ENCODE measurements at regions not wholly inside any gene's neighbourhood (a gene's known extent, or its start where the extent isn't known, plus 50 kb on each side); places are given as distances from the start of the nearest gene placed in this dataset.
"Not testable (repeated sequence)": the region's sequence is repeated elsewhere in the genome, so short reads cannot be mapped to it uniquely, and the experiment has no call there.

GRCh38 chr4:100876546-100876945 lies 358.7 kb upstream of the EMCN start:
- no peak for TF ChIP-seq POLR2A (IDR thresholded peaks at IDR 0.05; ENCODE audit: extremely low read depth, insufficient read length)
- TF ChIP-seq MYC (IDR thresholded peaks at IDR 0.05; ENCODE audit: low read depth, low read length), result no peak
- no peak for TF ChIP-seq MAX (IDR thresholded peaks at IDR 0.05; ENCODE audit: low read depth, low read length)
- no peak for TF ChIP-seq CTCF (IDR thresholded peaks at IDR 0.05; ENCODE audit: low read depth, low read length)
- DNase-seq (ENCODE audit: low read depth), result no peak
- no peak overlapping the region for H3K4me3 ChIP-seq (ENCODE audit: low read depth, low read length)

GRCh38 chr4:100875296-100876068 lies 357.7 kb upstream of the EMCN start:
- TF ChIP-seq POLR2A (IDR thresholded peaks at IDR 0.05; ENCODE audit: extremely low read depth, insufficient read length) (no peak), MAX (IDR thresholded peaks at IDR 0.05; ENCODE audit: low read depth, low read length) (no peak), CTCF (IDR thresholded peaks at IDR 0.05; ENCODE audit: low read depth, low read length) (no peak), MYC (IDR thresholded peaks at IDR 0.05; ENCODE audit: low read depth, low read length) (no peak)
- DNase-seq (ENCODE audit: low read depth), result no peak

GRCh38 chr4:100872811-100873210 lies 355.0 kb upstream of the EMCN start:
- H3K4me3 ChIP-seq (ENCODE audit: low read depth, low read length), result no peak overlapping the region

More at GRCh38 chr4:100875296-100876068, 357.7 kb upstream of the EMCN start:
- H3K4me3 ChIP-seq (ENCODE audit: low read depth, low read length), result no peak overlapping the region

GRCh38 chr4:100870940-100871772 lies 353.3 kb upstream of the EMCN start:
- TF ChIP-seq MYC (IDR thresholded peaks at IDR 0.05; ENCODE audit: low read depth, low read length), result no peak
- no peak for TF ChIP-seq POLR2A (IDR thresholded peaks at IDR 0.05; ENCODE audit: extremely low read depth, insufficient read length)
- no peak for TF ChIP-seq MAX (IDR thresholded peaks at IDR 0.05; ENCODE audit: low read depth, low read length)
- no peak overlapping the region for H3K4me3 ChIP-seq (ENCODE audit: low read depth, low read length)
- DNase-seq (ENCODE audit: low read depth), result no peak

More at GRCh38 chr4:100872811-100873210, 355.0 kb upstream of the EMCN start:
- DNase-seq (ENCODE audit: low read depth), result no peak
- TF ChIP-seq CTCF (IDR thresholded peaks at IDR 0.05; ENCODE audit: low read depth, low read length), result no peak
- no peak for TF ChIP-seq MAX (IDR thresholded peaks at IDR 0.05; ENCODE audit: low read depth, low read length)
- TF ChIP-seq POLR2A (IDR thresholded peaks at IDR 0.05; ENCODE audit: extremely low read depth, insufficient read length), result no peak

- TF ChIP-seq MAX (IDR thresholded peaks at IDR 0.05; ENCODE audit: low read depth, low read length), result no peak
- no peak overlapping the region for H3K4me3 ChIP-seq (ENCODE audit: low read depth, low read length)
- DNase-seq (ENCODE audit: low read depth), result no peak
These were observed 351.5 kb upstream of the EMCN start for GRCh38 chr4:100869276-100869675.

- DNase-seq (ENCODE audit: low read depth); H3K4me3 ChIP-seq (ENCODE audit: low read depth, low read length): not testable (repeated sequence)
These were observed 350.5 kb upstream of the EMCN start for GRCh38 chr4:100868281-100868680.

- DNase-seq (ENCODE audit: low read depth), result no peak
- no peak overlapping the region for H3K4me3 ChIP-seq (ENCODE audit: low read depth, low read length)
- TF ChIP-seq POLR2A (IDR thresholded peaks at IDR 0.05; ENCODE audit: extremely low read depth, insufficient read length) (no peak), CTCF (IDR thresholded peaks at IDR 0.05; ENCODE audit: low read depth, low read length) (no peak), MAX (IDR thresholded peaks at IDR 0.05; ENCODE audit: low read depth, low read length) (no peak), MYC (IDR thresholded peaks at IDR 0.05; ENCODE audit: low read depth, low read length) (no peak)
These were observed 334.5 kb upstream of the EMCN start for GRCh38 chr4:100852326-100852725.
